Mesenchymal stem cell (in vitro differentiated cells and primary cell): ENCODE measurements at regions not wholly inside any gene's neighbourhood (a gene's known extent, or its start where the extent isn't known, plus 50 kb on each side); places are given as distances from the start of the nearest gene placed in this dataset.
"Not testable (repeated sequence)": the region's sequence is repeated elsewhere in the genome, so short reads cannot be mapped to it uniquely, and the experiment has no call there.

Experiments used
- DNase-seq: peaks from one replicate; pipeline ENCODE4 v3.0.0-alpha.2; 2013
- H2AFZ ChIP-seq: one replicate; pipeline ENCODE4 v1.6.1; 2013; ENCODE audit warnings: low read depth, mild to moderate bottlenecking, control low read depth, inconsistent platforms, low read length, moderate library complexity
- H2AK5ac ChIP-seq: 2 replicates; pipeline ENCODE4 v1.6.1; 2013; ENCODE audit warnings: low read length, moderate library complexity, mild to moderate bottlenecking, inconsistent platforms; ENCODE audit not compliant: severe bottlenecking
- H2BK120ac ChIP-seq: one replicate; pipeline ENCODE4 v1.6.1; 2013; ENCODE audit warnings: low read depth, mild to moderate bottlenecking, inconsistent platforms, low read length, moderate library complexity
- H2BK12ac ChIP-seq, 2 experiments: one replicate each; pipeline ENCODE4 v1.6.1; 2013; ENCODE audit warnings: inconsistent platforms in 2 of 2, low read length in 2 of 2, mild to moderate bottlenecking in 2 of 2, moderate library complexity in 2 of 2, control low read depth in 1 of 2
- H2BK15ac ChIP-seq: one replicate; pipeline ENCODE4 v1.6.1; 2013; ENCODE audit warnings: mild to moderate bottlenecking, low read depth, inconsistent platforms; ENCODE audit not compliant: poor library complexity, severe bottlenecking
- H2BK5ac ChIP-seq: 2 replicates; pipeline ENCODE4 v1.6.1; 2013; ENCODE audit warnings: low read depth, mild to moderate bottlenecking, low read length, control low read depth, inconsistent platforms; ENCODE audit not compliant: poor library complexity, severe bottlenecking
- H3K14ac ChIP-seq, 2 experiments: one replicate each; pipeline ENCODE4 v1.6.1; 2013; ENCODE audit warnings: inconsistent platforms in 2 of 2, low read length in 2 of 2, control low read depth in 1 of 2, mild to moderate bottlenecking in 1 of 2, moderate library complexity in 1 of 2
- H3K18ac ChIP-seq, 2 experiments: one replicate each; pipeline ENCODE4 v1.6.1; 2013; ENCODE audit warnings: inconsistent platforms in 2 of 2, low read length in 2 of 2, control low read depth in 1 of 2, low read depth in 1 of 2, mild to moderate bottlenecking in 1 of 2
- H3K23ac ChIP-seq, 2 experiments: one replicate each; pipeline ENCODE4 v1.6.1; 2013; ENCODE audit warnings: inconsistent platforms in 2 of 2, low read length in 2 of 2, mild to moderate bottlenecking in 2 of 2, moderate library complexity in 2 of 2, control low read depth in 1 of 2
- H3K27ac ChIP-seq: 2 replicates; pipeline ENCODE4 v1.5.1; 2013; ENCODE audit warnings: mild to moderate bottlenecking, moderate library complexity, low read length, control low read depth, inconsistent platforms; ENCODE audit not compliant: poor library complexity, severe bottlenecking
- H3K27me3 ChIP-seq, 2 experiments: 2 replicates each; pipeline versions ENCODE4 v1.6.1 to v1.7.0; 2013; ENCODE audit warnings: low read length in 2 of 2, mild to moderate bottlenecking in 2 of 2, moderate library complexity in 2 of 2, control low read depth in 1 of 2, inconsistent platforms in 1 of 2; ENCODE audit not compliant: control insufficient read depth in 1 of 2, insufficient read depth in 1 of 2
- H3K36me3 ChIP-seq, 2 experiments: 2 replicates each; pipeline versions ENCODE4 v1.6.1 to v1.7.0; 2013; ENCODE audit warnings: low read length in 2 of 2, control low read depth in 1 of 2, inconsistent platforms in 1 of 2, low read depth in 1 of 2, mild to moderate bottlenecking in 1 of 2; ENCODE audit not compliant: insufficient read depth in 2 of 2, control insufficient read depth in 1 of 2
- H3K4ac ChIP-seq, 2 experiments: one replicate each; pipeline ENCODE4 v1.6.1; 2013; ENCODE audit warnings: inconsistent platforms in 2 of 2, low read length in 2 of 2, mild to moderate bottlenecking in 2 of 2, moderate library complexity in 2 of 2, control low read depth in 1 of 2, low read depth in 1 of 2
- H3K4me1 ChIP-seq: 2 replicates; pipeline ENCODE4 v1.6.1; 2013; ENCODE audit warnings: low read depth, low read length, control low read depth; ENCODE audit not compliant: control insufficient read depth, insufficient read depth
- H3K4me2 ChIP-seq: 2 replicates; pipeline ENCODE4 v1.6.1; 2013; ENCODE audit warnings: low read length, mild to moderate bottlenecking, inconsistent platforms; ENCODE audit not compliant: poor library complexity, severe bottlenecking
- H3K4me3 ChIP-seq, 2 experiments: 2 replicates each; pipeline versions ENCODE4 v1.5.1 to v1.7.0; 2013; ENCODE audit warnings: low read length in 2 of 2, mild to moderate bottlenecking in 2 of 2, control low read depth in 1 of 2, low read depth in 1 of 2; ENCODE audit not compliant: insufficient read depth in 1 of 2
- H3K79me1 ChIP-seq: replicated peaks from 2 replicates; pipeline ENCODE4 v1.6.1; 2013; ENCODE audit warnings: mild to moderate bottlenecking, control low read depth, low read length, inconsistent platforms; ENCODE audit not compliant: poor library complexity, severe bottlenecking
- H3K9ac ChIP-seq: 2 replicates; pipeline ENCODE4 v1.7.0; 2013; ENCODE audit warnings: mild to moderate bottlenecking, low read length, moderate library complexity
- H3K9me3 ChIP-seq: 2 replicates; pipeline ENCODE4 v1.7.0; 2013; ENCODE audit warnings: mild to moderate bottlenecking, low read length; ENCODE audit not compliant: control insufficient read depth
- H4K8ac ChIP-seq: one replicate; pipeline ENCODE4 v1.6.1; 2013; ENCODE audit warnings: inconsistent platforms, mild to moderate bottlenecking, low read length, moderate library complexity
- H4K91ac ChIP-seq: one replicate; pipeline ENCODE4 v1.6.1; 2013; ENCODE audit warnings: mild to moderate bottlenecking, low read length, inconsistent platforms
- WGBS: methylation state at CpG from one replicate; pipeline ENCODE4 v1.1.7; 2013; ENCODE audit warnings: mixed read lengths; 5-methylcytosine and 5-hydroxymethylcytosine counted together

- no peak overlapping the region for H2AK5ac ChIP-seq
- no peak overlapping the region for H4K8ac ChIP-seq
- H3K79me1 ChIP-seq = no peaks in the 10 kb centered on the region
- no peaks in the 10 kb centered on the region for H3K9me3 ChIP-seq
- H3K36me3 ChIP-seq = no peaks in the 10 kb centered on the region
- no peak overlapping the region for H3K14ac ChIP-seq
- H3K4ac ChIP-seq = no peak overlapping the region
- no peak overlapping the region for H4K91ac ChIP-seq
- H2BK12ac ChIP-seq = no peak overlapping the region
- DNase-seq = no peak
- H3K27me3 ChIP-seq = no peaks in the 10 kb centered on the region
- no peak overlapping the region for H2BK15ac ChIP-seq
- WGBS = 63% methylated on average over 6 of the region's 10 CpGs
- H3K27ac ChIP-seq = no peak overlapping the region
- no peak overlapping the region for H3K4me2 ChIP-seq
- no peak overlapping the region for H3K23ac ChIP-seq
- no peaks in the 10 kb centered on the region for H3K4me1 ChIP-seq
- no peak overlapping the region for H3K18ac ChIP-seq
- no peak overlapping the region for H2BK5ac ChIP-seq
- H2BK120ac ChIP-seq = no peak overlapping the region
- H3K9ac ChIP-seq = no peak overlapping the region
- no peak overlapping the region for H2AFZ ChIP-seq
- H3K4me3 ChIP-seq = no peak overlapping the region
Measured at GRCh38 chrY:12309212-12309611, 391.8 kb upstream of the USP9Y start.

GRCh38 chrY:12310832-12311231, 390.2 kb upstream of the USP9Y start:
- Histone ChIP-seq H3K4ac (no peak overlapping the region), H3K4me1 (no peaks in the 10 kb centered on the region)
- 87% methylated on average over 5 of the region's 5 CpGs for WGBS

DNA sequence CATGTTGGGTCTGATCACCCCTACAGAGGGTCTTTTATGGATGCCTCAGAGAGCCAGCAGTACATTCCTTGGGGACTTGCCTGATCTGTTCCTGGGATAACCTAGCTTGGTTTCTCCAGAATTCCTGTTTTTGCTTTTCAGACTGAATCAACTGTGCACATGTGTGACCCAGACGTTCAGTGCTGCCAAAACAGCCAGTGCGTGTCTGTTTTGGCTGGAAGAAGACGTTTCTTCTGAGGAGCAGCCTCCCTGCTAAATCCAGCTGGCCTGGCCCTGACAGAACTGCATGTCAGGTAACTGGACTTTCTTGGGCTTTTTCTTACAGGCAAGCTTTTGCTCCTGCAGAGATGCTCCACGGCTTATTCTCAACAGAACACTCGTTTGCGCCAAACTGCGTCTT, 373.3 kb upstream of the USP9Y start:
- Histone ChIP-seq H3K18ac (no peak overlapping the region), H2AK5ac (no peak overlapping the region), H3K27ac (no peak overlapping the region), H3K9ac (no peak overlapping the region), H4K91ac (no peak overlapping the region), H3K36me3 (no peaks in the 10 kb centered on the region), H3K79me1 (no peaks in the 10 kb centered on the region), H3K23ac (no peak overlapping the region), H3K4me3 (no peak overlapping the region), H3K4me2 (no peak overlapping the region), H3K4me1 (no peaks in the 10 kb centered on the region), H4K8ac (no peak overlapping the region), H3K27me3 (no peaks in the 10 kb centered on the region), H2BK15ac (no peak overlapping the region), H3K4ac (no peak overlapping the region), H2BK120ac (no peak overlapping the region), H2AFZ (no peak overlapping the region), H2BK12ac (no peak overlapping the region), H2BK5ac (no peak overlapping the region), H3K9me3 (no peaks in the 10 kb centered on the region), H3K14ac (no peak overlapping the region)
- no peak for DNase-seq
- WGBS = 59% methylated on average over 3 of the region's 7 CpGs

More at GRCh38 chrY:12310832-12311231, 390.2 kb upstream of the USP9Y start:
- DNase-seq = no peak
- no peak overlapping the region for H2BK5ac ChIP-seq
- H3K4me2 ChIP-seq = no peak overlapping the region
- H3K36me3 ChIP-seq = no peaks in the 10 kb centered on the region
- H2AFZ ChIP-seq = no peak overlapping the region
- H3K79me1 ChIP-seq = no peaks in the 10 kb centered on the region
- no peak overlapping the region for H2AK5ac ChIP-seq
- H3K14ac ChIP-seq = no peak overlapping the region
- H2BK15ac ChIP-seq = no peak overlapping the region
- no peak overlapping the region for H3K27ac ChIP-seq
- no peak overlapping the region for H3K18ac ChIP-seq
- no peak overlapping the region for H2BK120ac ChIP-seq
- no peaks in the 10 kb centered on the region for H3K9me3 ChIP-seq
- H4K91ac ChIP-seq = no peak overlapping the region
- H4K8ac ChIP-seq = no peak overlapping the region
- H2BK12ac ChIP-seq = no peak overlapping the region
- no peak overlapping the region for H3K23ac ChIP-seq
- no peak overlapping the region for H3K9ac ChIP-seq
- H3K27me3 ChIP-seq = no peaks in the 10 kb centered on the region
- no peak overlapping the region for H3K4me3 ChIP-seq

GRCh38 chrY:12331917-12332316, 369.1 kb upstream of the USP9Y start:
- not testable (repeated sequence) for H3K4me3 ChIP-seq, H2AK5ac ChIP-seq, H3K4me1 ChIP-seq, H3K9ac ChIP-seq, H3K36me3 ChIP-seq, H3K23ac ChIP-seq, H4K91ac ChIP-seq, H3K79me1 ChIP-seq, H2BK5ac ChIP-seq, H3K27ac ChIP-seq, H4K8ac ChIP-seq, H3K27me3 ChIP-seq, H2BK120ac ChIP-seq, H3K9me3 ChIP-seq, H2AFZ ChIP-seq, DNase-seq, H3K14ac ChIP-seq, H2BK15ac ChIP-seq, H2BK12ac ChIP-seq, H3K4ac ChIP-seq, H3K4me2 ChIP-seq, H3K18ac ChIP-seq
- 79% methylated on average over 5 of the region's 10 CpGs for WGBS
